H1 (cell line): ENCODE measurements at regions not wholly inside any gene's neighbourhood (a gene's known extent, or its start where the extent isn't known, plus 50 kb on each side); places are given as distances from the start of the nearest gene placed in this dataset.

Experiments
- CHD2 ChIP-seq: IDR thresholded peaks from 2 replicates; pipeline ENCODE4 v1.6.1; 2012; ENCODE audit warnings: low read length, improper control_type of control experiment
- CHD7 ChIP-seq: fragments of 300-600 bp; sonication (generic); IDR thresholded peaks from 2 replicates; pipeline ENCODE4 v1.7.1; 2012; ENCODE audit warnings: low read length, moderate library complexity, mild to moderate bottlenecking, inconsistent platforms; ENCODE audit not compliant: insufficient replicate concordance
- CTCF ChIP-seq, 3 experiments: IDR thresholded peaks; 1 replicate in 2 of 3; 2 replicates in 1 of 3; pipeline versions ENCODE4 v1.5.1 to v1.6.1; 2011; ENCODE audit warnings: low read length in 3 of 3, mild to moderate bottlenecking in 3 of 3, inconsistent platforms in 2 of 3, low read depth in 1 of 3, moderate library complexity in 1 of 3; ENCODE audit not compliant: insufficient read depth in 1 of 3; ENCODE audit errors: control extremely low read depth in 1 of 3
- E2F6 ChIP-seq: IDR thresholded peaks from 2 replicates; pipeline ENCODE4 v1.6.1; 2012; ENCODE audit warnings: inconsistent platforms
- KDM4A ChIP-seq: IDR thresholded peaks from one replicate; pipeline ENCODE4 v1.7.1; 2012; ENCODE audit warnings: low read depth, mild to moderate bottlenecking, moderate library complexity, low read length, inconsistent platforms; ENCODE audit not compliant: severe bottlenecking
- MAFK ChIP-seq: IDR thresholded peaks from 2 replicates; pipeline ENCODE4 v1.6.1; 2012; ENCODE audit warnings: low read depth, mild to moderate bottlenecking, improper control_type of control experiment, low read length
- SAP30 ChIP-seq: fragments of 300-600 bp; sonication (generic); IDR thresholded peaks from 2 replicates; pipeline ENCODE4 v1.7.1; 2012; ENCODE audit warnings: low read length, moderate library complexity, mild to moderate bottlenecking, inconsistent platforms; ENCODE audit not compliant: insufficient read depth, insufficient replicate concordance
- SP2 ChIP-seq: IDR thresholded peaks from 2 replicates; pipeline ENCODE4 v1.6.1; 2012; ENCODE audit warnings: mild to moderate bottlenecking, low read length, inconsistent platforms

GRCh38 chr2:187093771-187094412 is 244.9 kb upstream of the ZSWIM2 start (continued):
- TF ChIP-seq CHD7 (no peak), CTCF (IDR thresholded peaks at IDR 0.05; ENCODE audit: control extremely low read depth in 1 of 3, insufficient read depth in 1 of 3, low read depth in 1 of 3, low read length in 3 of 3) (no peak), KDM4A (no peak), SAP30 (no peak), SP2 (no peak), MAFK (no peak), CHD2 (no peak), E2F6 (no peak)
